NCI-H2081 treated with DMSO at 0.1 percent for 48 hours (cell line): ENCODE measurements at regions not wholly inside any gene's neighbourhood (a gene's known extent, or its start where the extent isn't known, plus 50 kb on each side); places are given as distances from the start of the nearest gene placed in this dataset.

ENCODE experiments used
- DNase-seq: peaks from one replicate; lab custom pipeline; 2025; lab: John Stamatoyannopoulos, UW

DNA sequence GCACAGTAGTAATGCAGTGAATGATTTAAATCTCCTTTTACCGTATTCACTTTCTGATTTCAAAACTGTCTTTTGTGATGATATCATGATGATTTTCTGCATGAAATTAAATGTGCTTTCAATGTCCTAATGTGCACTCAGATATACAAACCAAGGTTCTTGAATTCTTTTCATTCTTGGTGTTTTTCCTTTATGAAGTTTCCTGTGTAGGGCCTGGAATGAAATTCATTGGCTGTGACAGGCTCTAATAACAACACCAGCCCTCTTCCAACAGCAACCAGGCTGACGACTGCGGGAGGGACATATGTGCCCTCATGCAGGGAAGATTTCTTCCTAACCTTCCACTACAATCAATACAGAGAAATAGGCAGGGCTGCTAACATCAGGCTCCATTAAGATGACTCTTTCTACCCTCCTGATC lies 1052.0 kb downstream of the DIAPH3 start:
- no peak for DNase-seq

DNA sequence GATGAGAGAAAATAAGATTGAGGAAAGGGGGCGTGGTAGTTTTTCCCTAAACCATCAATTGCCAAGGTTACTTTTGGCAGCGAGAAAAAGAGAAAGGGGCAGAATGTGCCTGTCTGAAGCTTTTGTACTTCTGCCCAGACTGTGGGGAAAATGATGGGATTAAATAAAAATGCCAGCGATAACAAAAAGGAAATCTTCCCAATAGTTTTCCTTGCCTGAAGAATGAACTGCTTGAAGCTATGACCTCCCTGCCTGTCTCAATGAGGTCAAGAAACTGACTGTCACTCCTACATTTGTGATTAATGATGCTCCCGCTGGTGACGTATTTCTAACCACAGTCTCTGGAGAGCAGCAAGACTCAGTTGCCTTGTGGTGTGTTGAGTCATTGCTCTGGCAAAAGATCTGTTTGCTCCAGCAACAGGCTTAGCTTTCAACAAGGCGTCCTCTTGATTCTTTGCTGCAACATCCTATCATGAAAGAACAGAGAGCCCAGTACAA lies 1051.5 kb downstream of the DIAPH3 start:
- DNase-seq: no peak

DNA sequence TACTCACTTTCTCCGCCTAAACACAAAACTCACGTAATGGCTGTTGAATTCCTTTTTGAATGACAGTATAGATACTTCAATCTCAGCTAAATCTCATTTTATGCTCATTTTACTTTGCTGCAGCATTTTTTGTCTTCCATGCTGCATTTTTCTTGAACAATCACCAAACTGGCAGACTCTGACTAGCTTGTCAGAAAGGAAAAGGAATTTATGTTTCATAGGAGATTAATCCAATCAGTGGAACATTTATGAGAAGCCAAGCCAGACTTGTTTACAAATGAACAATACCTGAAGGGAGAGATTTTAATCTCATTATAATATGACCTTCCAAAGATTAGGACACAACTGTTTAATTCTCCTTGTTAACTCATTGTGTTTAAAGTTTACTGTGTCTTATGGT lies 1044.3 kb downstream of the DIAPH3 start:
- no peak for DNase-seq

DNA sequence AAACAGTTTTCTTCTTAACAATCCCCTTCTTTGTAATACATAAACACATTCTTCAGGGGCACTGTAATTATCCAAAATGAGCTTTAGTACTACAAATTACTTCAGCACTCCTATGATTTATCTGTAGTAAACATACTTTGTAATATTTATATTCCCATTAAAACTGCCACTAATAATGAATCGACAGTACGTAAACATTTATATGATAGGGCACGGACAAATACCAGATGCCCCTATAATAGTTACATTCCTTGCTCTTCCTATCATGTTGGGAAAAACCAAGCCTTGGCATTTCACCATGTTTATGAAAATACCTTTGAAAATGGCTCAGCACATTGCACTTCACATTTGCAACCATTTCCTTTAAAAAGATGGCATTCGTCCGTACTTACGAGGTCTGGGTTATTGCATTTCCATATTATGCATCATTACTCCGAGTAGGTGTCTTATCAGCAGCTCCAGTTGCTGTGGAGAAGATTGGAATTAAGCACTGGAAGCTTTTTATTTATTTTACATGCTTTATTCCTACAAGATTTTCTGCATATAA lies 1043.4 kb downstream of the DIAPH3 start:
- no peak for DNase-seq

DNA sequence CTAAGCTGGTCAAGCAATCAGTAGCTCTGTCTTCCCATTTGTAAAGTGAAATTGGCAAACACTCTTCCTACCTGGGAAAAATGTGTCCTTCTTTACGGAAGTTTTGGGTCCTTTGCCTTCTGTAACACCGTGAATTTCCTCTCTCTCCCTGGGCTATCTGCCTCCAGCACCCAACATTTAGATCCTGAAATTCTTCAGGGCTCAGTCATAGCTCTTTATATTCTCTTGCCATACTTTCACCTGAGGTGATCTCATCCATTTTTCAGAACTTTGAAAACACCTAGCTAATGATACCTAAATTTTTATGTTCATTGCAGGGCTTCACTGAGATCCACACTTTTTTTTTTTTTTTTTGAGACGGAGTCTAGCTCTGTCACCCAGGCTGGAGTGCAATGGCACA lies 1042.2 kb downstream of the DIAPH3 start:
- no peak for DNase-seq

DNA sequence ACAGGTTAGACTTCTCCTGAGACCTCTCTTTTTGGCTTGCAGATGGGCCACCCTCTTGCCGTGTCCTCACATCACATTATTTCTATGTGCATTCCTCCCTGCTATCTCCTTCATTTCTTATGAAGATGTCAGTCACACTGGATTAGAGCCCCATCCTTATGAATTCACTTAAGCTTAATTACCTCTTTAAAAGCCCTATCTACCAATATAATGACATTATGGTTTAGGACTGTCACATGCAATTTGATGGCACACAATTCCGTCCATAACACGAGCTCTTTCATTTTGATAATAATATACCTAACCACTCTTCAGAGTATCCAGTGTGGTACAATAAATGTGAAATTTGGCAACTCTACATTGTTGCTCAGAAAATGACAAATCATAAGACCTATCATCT lies 1037.3 kb downstream of the DIAPH3 start:
- no peak for DNase-seq

DNA sequence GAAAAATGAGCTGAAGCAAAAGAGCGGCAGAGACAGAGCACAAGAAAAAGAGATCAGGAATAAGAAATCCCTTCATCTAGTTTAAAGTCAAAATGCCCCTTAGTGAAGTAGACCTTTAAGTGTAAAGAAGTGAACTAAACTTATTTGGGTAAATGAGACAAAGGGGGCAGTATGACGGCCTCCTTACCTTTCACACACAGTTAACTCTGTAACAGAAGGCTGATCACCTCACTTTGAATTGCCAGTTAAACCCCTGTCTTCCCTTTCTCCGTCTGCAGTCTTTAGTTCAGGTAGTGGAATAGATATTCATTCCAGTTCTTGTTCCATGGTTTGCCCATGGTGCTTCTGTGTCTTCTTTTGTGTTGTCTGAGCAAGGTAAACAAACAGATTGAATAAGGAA lies 1029.8 kb downstream of the DIAPH3 start:
- DNase-seq: no peak

DNA sequence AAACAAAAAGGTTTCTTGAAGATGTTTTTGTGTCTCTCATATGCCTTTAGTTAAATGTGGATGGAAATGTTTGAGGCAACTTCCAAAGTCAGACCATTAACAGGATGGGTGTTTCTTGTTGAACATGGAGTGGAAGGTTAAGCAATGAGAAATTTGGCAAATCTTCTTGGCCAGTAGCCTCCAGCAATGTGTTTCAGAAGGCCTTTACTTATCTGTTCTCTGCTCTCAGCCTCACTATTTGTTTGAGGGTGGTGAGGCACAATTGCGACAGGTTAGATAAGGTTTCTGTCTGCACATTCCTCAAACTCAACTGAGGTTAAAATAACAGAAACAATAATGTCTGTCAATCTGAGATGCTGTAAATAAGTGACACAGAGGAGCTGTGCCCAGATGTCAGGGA lies 1019.0 kb downstream of the DIAPH3 start:
- DNase-seq: no peak

DNA sequence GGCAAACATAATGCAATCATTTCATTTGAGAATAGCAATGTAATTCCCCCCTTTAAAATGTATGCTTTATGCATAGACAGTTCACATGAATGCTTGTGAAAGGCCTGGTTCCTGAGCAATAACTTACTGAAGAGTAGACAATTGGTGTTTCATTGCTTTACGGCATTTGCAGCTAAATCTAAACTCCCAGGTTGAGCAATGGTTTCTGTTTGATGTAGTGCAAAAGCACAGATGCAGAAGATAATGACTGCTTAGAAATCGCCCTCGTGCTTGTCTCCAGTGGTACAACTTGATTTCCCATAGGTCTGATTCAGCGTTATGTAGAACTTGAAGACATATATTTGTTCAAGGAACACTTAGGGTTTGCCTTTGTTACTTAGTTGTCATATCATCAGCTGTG lies 1018.3 kb downstream of the DIAPH3 start:
- no peak for DNase-seq

DNA sequence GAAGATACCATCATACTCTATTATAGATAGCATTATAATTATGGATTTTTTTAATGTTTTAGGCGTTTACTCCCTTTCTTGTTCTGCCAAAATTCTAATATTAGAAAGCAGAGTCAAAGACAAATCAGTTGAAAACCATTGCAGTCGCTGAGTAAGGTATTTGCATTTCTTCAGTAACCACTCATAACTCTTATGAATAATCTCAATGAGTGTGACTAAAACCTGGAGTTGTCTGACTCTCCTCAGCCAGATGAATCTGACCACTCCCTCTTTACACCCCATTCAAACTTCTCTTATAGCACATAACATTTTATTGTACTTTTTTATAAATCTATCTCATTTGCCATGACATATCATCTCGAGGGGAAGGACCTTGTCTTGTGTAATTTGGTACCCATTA lies 1006.5 kb downstream of the DIAPH3 start:
- no peak for DNase-seq

DNA sequence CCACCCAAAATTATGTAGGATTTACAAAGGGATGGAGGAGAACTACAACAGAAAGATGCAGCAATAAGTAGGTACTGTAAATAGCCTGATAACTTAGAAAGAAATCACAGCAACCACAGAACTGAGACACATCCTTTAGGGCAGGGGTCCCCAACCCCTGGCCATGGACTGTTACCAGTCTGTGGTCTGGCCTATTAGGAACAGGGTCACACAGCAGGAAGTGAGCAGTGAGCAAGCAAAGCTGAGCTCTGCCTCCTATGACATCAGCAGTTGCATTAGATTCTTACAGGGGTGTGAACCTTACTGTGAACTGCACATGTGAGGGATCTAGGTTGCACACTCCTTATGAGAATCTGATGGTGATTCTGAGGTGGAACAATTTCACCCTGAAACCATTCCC lies 997.6 kb downstream of the DIAPH3 start:
- no peak for DNase-seq

DNA sequence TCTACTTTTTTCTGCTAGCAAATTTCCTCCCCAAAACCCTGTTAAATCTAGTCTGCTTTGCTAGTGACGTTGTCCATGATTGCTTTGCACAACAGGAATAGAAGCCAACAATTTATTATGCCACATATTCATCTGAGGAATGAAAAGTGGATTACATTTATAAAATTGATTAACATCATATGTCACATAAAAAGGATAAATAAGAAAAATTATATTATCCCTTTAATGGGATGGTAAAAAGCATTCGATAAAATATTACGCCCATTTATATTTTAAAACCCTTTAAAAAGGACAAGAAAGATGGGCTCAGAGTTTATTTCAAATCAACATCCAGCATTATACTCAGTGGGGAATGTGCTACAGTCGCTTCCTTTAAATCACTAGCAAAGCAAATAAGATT lies 991.7 kb downstream of the DIAPH3 start:
- DNase-seq: no peak

DNA sequence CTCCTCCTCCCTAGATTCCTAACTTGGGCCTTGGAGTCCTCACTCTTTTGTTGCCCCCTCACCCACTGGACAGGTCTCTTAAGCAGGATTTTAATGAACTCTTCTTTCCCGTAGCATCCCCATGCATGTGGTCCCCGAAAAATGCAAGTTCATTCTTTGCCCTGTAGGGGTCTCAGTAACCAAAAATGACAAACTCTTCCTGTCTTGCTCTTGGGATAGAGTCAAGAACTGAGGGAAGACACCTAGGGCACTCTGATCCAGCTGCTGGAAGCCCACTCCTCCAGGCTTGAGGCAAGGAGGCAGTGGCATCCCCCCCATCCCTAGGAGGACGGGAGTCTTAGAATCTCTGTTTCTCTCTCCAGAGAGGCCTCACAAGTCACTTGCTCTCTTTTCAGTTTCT lies 987.0 kb downstream of the DIAPH3 start:
- no peak for DNase-seq

DNA sequence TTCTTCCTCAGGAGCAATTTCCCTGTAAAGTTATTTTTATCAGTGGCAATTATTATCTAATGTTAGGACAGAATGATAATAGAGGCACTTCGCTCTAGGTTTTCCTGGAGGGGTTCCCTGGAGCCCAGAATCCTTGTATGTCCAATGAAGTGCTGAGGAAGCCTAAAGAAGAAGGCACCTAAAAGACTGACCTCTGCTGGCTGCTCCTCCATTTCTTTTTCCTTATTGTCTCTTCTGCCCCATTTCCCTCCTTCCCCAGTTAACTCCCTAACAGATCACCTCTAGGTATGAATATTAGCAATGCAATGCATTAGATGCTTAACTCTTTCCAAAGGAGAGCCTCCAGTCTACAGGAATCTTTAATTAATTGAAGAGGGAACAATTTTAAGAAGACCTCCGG lies 985.4 kb downstream of the DIAPH3 start:
- no peak for DNase-seq

DNA sequence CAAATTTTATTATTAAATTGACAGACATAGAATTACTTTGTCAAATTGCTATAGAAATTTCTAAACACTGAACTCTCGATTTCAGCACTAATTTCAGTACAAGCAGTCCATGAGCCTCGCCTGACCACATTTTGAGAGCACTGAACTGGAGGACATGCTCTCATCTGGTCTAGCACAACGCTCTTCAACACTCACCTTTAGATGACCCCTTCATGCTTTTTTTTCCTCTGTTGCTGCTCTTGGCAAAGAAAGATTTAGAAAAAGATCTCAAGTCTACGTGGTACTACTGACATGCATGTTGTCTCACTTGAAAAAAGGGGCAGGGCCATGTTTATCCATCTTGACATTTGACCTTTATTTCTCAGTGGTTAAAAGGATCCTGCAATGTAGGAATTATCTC lies 981.5 kb downstream of the DIAPH3 start:
- DNase-seq: no peak

DNA sequence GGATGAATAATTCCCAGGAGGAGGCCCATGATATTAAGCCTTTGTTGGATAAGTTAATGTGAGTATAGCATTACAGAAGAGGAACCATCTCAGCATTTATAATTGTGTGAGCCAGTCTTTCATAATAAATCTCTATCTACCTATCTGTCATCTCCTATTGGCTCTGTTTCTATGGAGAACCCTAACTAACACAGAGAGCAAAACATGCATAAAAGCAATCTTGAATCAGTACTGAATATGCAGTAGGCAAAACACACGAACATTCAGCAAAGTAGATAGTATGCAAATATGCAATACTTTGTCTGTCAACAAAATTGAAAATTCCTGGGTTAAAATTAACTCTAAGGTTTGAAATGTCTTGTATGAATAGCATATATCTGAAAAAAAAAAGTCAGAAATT lies 966.3 kb downstream of the DIAPH3 start:
- no peak for DNase-seq

DNA sequence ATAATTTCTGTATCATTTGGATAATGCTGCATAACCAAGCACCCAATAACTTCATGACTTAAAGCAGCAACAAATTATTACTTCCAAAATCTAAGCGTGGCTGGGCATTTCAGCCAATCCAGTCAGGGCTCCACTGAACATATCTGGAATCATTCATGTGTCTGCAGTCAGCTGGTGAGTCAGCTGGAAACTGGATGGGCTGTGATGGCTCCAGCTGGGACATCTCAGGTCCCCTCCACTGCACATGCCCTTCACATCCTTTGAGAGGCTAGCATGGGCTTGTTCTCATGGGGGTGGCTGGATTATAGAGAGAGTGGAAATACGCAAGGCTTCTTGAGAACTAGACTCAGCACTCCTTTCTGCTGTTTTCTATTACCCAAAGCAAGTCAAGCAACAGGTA lies 961.9 kb downstream of the DIAPH3 start:
- DNase-seq: no peak

DNA sequence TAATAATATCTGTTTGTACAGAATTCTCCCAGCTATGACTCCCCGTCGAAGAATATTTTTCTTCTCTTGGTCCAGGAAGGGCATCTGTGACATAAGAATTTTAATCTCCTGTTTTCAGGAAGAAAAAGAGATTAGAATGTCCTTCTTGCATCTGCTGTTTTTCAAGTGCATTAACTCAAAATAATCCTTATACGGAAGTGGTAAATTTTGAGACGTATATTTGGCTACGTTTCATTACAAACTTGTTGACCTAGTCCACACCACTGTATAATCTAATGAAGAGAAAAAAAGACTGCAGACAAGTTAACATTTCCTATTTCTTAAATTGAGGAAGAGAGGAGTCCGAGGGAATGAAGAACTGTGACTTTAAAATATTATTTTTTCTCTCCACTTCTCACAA lies 959.9 kb downstream of the DIAPH3 start:
- no peak for DNase-seq

DNA sequence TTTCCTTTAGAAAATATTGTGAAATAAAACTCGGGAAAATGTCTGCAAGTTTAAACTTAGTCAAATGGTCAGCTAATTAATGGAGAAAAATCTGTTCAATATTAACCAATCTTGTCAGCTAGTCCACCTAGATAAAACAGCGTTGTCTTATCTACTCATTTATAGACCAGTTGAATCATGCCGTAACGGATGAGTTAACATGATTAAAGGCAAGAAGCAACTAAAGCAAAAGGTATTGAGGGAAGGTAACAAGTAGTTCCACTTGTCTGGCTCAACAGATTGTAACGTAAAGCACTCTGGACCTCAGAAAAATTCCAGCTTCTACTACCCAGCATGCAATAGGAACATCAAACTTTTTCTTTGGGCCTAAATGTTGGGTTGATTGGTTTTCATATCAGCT lies 958.2 kb downstream of the DIAPH3 start:
- no peak for DNase-seq

DNA sequence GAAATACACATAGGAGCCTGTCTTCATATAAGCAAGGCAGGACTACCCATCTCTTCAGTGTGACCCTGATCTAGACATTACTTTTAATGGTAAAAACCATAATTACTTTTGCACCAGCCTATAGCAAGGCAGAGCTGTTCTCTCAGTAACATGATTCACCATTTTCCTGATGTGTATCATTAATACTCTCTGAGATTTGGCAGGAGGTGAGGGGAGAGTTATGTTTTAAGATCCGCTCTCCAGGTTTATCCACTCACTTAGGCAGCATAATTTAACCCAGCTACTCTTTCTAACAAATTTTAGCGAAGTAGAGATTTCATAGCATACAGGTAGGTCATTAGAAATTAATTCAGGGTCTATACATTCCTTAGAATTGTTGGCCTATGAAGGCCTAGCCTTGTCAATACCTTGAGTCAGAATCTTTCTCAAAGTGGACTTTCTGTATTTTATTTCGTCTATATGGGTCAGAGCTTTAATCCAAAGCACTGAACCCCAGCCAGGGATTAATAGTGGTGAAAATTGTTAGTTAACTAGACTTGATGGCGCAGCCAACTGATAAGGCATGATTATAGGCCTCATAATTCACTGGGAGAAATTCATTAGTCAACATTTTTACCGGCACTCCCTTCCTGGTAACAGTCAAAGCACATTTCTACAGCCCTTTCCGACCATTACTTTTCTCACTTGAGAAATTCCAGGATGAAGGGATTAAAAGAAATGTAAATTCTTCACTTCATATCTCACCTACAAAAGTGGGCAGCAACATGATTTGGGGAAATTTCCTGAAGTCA lies 955.1 kb downstream of the DIAPH3 start:
- DNase-seq: no peak

DNA sequence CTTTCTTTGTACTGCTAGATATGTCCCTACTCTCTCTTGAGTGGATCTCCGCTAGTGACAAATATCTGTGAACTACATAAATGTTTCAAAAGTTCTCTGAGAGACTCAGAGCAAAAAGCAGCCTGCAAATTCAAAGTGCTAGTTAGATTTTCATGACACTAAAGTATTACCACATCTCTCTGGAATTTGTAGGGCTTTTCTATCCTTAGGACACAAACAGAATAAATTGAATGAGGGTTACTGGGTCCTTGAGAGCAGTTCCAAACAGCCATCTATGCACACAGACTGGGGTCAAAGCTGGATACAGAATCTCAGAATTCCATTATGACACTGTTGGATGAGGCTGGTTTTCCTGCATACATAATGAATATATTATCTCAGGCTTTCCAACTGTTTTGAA lies 953.2 kb downstream of the DIAPH3 start:
- no peak for DNase-seq

DNA sequence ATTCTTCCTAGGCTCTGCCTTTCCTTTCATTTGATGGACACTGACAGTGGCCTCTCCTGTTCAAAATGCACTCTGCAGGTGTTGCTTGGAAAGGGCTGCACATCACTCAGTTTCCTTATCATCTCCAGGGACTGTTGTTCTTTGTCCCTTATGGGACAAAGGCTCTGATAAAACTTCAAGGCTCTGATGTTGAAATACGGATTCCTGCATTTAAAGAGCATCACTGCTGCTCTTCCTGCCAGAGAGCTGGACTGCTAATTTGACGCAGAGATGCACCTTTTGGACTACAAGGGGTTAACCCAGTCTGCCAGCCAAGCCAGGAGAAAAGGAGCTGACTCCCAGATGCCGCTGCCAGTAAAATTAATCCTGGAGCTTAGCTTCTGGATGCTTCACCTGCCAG lies 952.1 kb downstream of the DIAPH3 start:
- DNase-seq: no peak

DNA sequence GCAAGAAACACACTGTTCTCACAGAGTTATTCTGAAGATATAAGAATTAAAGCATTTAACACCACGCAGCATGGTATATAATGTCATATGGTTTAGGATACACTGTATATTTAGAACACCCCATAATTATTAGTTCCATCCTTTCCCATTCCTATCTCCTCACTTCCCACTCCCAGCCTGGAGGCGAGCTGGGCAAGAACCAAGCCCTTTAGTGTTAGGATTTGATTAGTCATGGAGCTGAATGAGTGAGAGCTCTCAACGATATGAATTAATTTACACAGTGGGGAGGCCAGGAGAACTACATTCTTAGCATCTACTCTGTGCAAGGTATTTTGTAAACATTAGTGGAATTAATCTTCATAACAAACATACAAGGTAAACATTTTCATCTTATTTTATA lies 934.3 kb downstream of the DIAPH3 start:
- no peak for DNase-seq

DNA sequence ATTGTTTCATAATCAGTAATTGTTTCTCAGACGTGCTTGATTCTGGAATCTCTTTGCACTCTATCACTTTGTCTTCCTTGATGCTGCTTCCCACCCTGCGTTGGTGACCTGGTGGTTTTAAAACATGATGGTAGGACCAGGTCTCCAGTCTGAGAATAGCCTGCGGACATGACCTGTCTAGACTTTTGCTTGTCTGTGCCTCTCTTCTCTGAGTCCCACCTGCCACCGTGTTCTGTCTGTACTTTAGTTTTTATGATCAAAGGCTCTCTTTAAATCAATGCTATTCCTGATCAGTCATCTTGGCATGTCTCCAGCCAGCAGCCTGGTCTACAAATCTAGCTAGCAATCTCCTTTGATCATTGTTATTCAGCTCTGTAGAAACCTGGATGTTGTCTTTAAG lies 933.9 kb downstream of the DIAPH3 start:
- no peak for DNase-seq
